OCI-LY1 (cell line): ENCODE measurements at regions not wholly inside any gene's neighbourhood (a gene's known extent, or its start where the extent isn't known, plus 50 kb on each side); places are given as distances from the start of the nearest gene placed in this dataset.

ENCODE experiments used
- CTCF ChIP-seq: fragments of 200-600 bp; sonication (generic), shearing (Covaris generic); IDR thresholded peaks from 2 replicates; pipeline ENCODE4 v1.5.1; 2017; ENCODE audit warnings: mild to moderate bottlenecking, antibody characterized with exemption, low read length, moderate library complexity, mixed read lengths
- EZH2 ChIP-seq: fragments of 200-600 bp; sonication (generic), shearing (Covaris generic); IDR thresholded peaks from 2 replicates; pipeline ENCODE4 v1.8.0; 2017; ENCODE audit warnings: borderline replicate concordance, mixed run types, mild to moderate bottlenecking, antibody characterized with exemption, low read length, moderate library complexity, mixed read lengths

- TF ChIP-seq CTCF (no peak), EZH2 (no peak)
These were observed 214.0 kb upstream of the EXOC2 start for GRCh38 chr6:906920-907319.
